ENCODE measurements at regions not wholly inside any gene's neighbourhood (a gene's known extent, or its start where the extent isn't known, plus 50 kb on each side); places are given as distances from the start of the nearest gene placed in this dataset.

DNA sequence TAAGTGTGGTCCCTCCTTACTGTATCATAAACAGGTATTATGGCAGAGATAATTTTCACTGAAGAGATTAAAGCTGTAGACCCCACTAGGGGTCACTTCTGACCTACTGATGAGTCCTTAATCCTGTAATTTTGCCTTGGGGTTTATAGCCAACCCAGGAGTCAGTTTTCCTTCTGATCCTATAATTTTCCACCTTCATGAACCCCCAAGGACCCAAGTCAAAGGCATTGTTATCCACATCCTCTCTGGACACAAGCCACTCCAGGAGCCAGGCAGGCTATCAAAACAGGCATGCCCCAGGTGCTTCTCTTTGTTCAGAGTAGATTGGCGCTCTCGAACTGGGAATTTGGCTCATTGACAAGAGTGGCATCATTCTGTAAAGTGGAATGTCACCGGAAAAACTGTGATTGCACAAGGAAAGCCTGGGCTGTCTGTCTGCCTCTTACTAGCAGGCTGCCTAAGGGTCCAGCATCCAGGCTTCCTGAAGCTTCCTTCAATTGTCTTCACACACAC, 1523.2 kb upstream of the FLRT2 start:
- DNase-seq (ENCODE audit: low read depth): no peak

DNA sequence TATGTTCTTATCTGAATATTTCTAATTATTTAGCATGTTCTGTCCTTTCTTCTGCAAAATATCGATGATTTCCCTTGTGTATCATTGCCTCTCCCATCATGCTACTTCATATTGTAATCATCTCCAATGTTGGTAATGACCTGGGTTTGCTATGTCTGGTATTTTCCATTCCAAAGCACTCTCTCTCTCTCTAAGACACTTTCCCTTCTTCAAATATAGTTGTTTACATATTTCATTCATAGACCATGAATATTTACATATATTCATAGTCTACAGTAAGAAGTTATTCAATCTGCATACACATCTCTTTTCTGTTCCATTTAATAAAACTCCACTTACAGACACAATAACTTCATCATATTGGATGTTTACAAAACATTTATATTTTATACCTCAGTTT, 1516.5 kb upstream of the FLRT2 start:
- DNase-seq (ENCODE audit: low read depth): no peak

DNA sequence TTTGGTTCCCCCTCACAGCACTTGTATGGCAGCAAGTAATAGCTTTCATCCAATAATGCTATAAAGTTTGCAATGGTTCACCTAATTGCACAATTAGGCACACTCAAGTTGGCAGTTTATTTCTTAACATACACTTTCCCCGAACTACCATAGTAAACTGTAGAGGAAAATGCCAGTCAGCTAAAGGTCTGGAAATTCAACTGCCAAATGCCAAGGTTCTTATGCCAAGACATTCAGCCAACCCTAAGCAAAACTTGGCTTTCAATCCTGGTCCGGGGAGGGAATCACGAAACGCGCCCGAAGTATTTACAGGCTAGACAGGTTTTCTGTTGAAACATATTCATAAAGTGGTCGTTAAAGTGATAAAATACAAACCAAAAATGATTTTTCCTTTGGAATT, 1512.4 kb upstream of the FLRT2 start:
- no peak for DNase-seq (ENCODE audit: low read depth)

DNA sequence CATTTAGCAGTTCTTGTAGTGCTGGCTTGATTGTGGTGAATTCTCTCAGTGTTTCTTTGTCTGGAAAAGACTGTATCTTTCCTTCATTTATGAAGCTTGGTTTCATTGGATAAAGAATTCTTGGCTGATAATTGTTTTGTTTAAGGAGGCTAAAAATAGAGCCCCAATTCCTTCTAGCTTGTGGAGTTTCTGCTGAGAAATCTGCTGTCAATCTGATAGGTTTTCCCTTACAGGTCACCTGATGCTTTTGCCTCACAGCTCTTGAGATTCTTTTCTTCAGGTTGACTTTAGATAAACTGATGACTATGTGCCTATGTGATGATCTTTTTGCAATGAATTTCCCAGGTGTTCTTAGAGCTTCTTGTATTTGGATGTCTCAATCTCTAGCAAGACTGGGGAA, 1508.5 kb upstream of the FLRT2 start:
- no peak for DNase-seq (ENCODE audit: low read depth)

DNA sequence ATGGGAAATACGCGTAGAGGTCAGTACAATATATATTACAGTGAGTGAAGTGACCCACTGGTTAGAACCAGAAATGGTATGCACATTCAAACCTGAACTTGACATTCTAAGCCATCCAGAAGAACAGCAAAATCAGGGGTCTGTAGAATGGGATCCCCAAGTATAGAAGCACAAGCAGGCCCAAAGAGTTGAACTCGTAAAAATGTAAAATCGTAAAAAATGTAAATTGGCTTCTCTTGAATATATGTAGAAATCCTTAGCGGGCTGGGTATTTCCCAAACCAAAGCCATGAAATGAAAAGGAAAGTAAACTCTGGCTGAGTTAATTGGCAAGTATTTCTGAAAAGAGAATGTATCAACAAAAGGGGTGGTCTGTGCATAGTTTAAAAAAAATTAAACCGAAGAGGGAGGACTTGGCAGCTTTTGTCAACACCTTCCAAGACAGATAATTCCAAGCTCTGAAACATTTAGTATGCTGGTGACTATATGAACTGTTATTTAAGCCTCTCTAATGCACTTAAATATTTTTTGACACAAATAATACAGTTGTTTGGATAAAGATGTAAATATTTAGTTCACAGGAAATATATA, 1505.6 kb upstream of the FLRT2 start:
- DNase-seq (ENCODE audit: low read depth): no peak

DNA sequence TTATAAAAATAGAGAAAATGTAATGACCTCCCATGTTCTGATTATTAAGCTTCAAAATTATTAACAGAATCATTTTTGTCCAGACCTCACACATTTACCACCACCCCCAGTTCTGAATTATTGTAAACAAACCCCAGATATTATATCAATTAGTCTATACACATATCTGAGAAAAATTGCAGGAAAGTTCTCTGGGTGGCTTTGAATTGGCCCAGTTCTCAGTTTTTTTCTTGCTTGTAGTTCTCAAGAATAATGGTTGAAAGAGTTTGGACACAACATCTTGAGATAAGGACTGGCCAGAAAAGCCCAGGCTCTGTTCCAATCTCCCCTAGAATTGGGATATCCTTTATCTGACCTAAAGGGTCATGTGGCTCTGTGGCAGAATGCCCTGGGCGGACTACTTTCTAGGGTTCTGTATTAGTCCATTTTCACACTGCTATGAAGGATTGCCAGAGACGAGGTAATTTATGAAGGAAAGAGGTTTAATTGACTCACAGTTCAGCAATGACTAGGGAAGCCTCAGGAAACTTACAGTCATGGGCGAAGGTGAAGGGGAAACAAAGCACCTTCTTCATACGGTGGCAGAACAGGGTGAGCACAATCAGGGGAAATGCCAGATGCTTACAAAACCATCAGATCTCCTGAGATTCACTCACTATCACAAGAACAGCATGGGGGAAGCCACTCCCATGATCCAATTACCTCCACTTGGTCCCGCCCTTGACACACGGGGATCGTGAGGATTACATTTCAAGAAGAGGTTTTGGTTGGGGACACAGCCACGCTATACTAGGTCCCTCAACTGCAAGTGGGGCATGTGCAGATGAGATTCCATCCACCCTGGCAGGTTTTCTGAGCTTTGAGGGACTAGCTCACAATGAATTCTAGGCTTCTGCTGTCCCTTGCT, 1504.6 kb upstream of the FLRT2 start:
- DNase-seq (ENCODE audit: low read depth): no peak

DNA sequence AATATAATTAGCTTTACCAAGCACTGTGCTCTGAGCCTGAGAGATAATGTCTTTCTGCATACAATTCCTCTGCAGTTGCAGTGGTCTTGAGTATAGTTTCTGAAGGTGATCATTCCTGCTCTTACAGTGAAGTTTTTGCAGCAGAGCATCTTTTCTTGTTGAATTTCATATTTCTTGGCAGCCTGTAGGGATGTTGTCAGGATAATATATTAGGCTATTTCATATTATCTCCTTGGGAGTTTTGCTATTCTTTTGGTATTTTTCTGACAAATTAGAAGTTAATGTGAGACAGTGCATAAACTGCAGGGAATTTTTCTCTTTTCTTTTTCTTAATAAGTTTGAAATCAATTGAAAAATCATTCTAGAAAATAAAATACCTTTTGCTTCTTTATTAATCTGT, 1502.6 kb upstream of the FLRT2 start:
- DNase-seq (ENCODE audit: low read depth): no peak

DNA sequence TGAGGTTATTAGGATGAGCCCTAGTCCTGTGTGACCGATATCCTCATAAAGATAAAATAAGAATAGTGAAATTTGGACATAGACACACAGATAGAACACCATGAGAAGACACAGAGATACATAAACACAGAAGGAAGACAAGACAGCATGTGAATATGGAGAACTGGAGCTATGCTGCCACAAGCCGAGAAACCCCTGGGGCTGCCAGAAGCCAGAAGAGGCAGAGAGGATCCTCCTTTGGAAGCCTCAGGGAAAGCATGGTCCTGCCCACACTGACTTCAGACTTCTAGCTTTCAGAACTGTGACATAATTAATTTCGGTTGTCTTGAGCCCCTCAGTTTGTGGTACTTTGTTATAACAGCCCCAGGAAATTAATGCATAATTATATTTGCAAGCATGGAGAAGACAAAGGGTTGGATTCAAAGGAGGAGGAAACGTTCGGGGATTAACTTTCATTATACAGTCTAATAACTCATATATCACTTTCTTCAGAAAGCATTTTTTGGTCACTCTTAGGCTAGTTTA, 1501.8 kb upstream of the FLRT2 start:
- no peak for DNase-seq (ENCODE audit: low read depth)

DNA sequence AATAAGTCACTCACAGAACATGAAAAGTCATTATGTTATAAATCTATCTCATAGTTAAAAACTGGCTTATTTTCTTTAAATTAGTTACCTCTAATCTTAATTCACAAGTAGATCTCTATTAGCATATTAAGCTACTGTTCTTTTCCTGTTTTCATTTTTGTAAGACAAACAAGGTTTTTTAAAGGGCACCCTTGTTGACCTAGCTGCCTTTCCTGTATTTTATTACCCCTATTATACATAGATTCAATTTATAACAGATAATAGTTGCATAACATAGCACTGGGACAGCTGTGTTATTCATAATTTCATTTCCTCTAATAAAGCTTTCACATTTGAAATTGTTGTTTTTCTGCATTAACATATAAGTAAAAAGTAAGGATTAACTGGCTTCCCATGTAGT, 1500.7 kb upstream of the FLRT2 start:
- DNase-seq (ENCODE audit: low read depth): no peak

DNA sequence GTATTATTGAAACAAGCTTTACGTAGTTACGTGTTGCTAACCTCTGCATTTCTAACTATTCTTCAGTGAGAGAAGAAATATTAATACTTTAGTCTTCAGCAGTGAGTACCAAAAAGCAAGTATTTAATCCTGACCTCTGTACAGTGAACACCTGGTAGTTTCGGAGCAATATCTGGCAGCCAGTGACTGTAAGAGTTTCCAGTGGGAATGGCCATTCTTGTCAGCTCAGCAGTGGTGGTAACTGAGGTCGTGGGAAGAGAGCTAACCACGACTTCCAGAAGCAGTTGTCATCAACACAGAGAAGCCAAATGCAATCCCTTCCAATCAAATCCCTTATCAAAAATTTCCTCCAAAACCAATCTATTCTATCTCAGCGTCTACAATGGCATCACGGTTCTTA, 1500.2 kb upstream of the FLRT2 start:
- no peak for DNase-seq (ENCODE audit: low read depth)

DNA sequence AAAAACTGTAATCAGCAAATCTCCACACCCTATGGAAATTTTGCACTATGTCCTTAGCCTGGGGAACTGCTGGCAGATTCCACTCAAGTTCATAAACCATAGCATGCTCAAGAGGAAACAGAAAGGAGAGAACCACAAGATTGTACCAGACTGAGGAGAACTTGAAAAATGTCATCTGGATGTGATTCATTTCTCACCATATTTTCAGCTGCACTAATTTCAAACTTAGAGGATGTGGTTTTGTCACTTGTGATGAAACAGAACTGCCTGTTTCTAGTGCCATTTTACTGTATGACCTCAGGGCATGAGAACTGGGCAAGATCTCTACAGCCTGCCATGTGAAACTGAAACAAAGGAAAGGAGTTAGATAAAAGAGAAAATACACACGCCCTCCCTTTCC, 1493.1 kb upstream of the FLRT2 start:
- no peak for DNase-seq (ENCODE audit: low read depth)

DNA sequence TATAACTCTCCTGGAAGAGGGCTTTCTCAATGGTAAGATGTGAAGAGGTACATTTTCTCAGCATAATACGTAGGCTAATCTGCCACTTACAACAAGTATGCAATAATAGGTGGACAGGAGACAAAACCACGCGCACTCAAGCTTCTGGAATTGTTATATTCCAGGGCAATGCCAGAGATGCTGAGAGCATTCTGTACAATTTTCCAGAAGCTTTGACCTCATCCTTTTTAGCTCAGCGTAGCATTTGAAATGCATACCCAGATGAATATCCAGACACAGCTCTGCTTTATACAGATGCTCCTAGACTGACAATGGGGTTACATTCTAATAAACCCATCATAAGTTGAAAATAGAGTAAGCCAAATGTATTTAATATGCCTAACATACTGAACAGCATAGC, 1492.4 kb upstream of the FLRT2 start:
- no peak for DNase-seq (ENCODE audit: low read depth)

DNA sequence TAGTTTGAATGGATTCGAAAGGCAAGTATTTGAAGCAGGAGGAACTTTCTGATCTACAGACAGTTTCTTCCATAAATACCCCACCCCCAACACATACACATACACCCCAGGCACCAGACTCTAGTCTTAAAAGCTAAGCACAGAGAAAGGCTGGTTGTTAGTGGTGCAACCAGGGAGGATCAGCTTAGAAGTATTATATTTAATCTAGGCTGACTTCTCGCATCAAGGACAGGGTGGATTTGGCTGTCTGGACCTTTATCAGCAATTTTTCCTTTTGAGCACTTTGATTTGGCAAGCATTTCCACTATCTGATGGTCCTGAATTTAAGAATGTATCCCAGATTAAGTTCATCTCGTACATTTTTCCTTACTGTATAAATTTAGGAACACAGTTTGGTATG, 1489.8 kb upstream of the FLRT2 start:
- DNase-seq (ENCODE audit: low read depth): no peak

DNA sequence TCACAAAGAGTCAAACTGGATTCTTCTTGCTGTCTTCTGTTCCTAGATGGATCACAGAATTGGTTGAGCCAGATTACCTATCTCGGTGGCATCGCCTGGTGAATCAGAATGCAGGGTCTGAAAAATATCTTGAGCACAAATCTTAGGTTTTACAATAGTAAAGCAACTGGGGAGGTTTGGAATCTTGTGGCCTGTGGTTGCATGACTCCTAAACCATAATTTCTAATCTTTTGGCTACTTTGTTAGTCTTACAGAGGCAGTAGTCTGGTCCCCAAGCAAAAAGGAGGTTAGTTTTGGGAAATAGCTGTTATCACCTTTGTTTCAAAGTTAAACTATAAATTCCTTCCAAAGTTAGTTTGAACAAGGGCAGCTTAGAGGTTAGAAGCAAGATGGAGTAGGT, 1488.5 kb upstream of the FLRT2 start:
- DNase-seq (ENCODE audit: low read depth): no peak

DNA sequence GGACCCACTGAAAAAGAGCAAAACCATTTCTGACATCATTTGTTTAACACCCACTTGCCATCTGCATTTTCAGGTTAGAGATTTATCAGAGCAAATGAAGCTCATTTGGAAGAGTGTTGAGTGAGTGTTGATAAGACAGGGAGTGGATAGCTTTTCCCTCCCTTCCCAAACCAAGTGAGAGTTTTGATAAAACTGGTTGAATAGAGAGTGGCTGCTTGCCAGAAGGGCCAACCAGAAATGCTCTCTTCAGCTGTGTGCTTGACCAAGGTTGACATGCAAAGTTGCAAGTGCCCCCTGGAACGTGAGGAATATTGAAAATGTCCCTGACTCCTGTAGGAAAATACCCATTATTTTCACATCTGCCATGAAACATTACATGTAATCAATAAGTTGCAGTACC, 1487.0 kb upstream of the FLRT2 start:
- DNase-seq (ENCODE audit: low read depth): no peak

DNA sequence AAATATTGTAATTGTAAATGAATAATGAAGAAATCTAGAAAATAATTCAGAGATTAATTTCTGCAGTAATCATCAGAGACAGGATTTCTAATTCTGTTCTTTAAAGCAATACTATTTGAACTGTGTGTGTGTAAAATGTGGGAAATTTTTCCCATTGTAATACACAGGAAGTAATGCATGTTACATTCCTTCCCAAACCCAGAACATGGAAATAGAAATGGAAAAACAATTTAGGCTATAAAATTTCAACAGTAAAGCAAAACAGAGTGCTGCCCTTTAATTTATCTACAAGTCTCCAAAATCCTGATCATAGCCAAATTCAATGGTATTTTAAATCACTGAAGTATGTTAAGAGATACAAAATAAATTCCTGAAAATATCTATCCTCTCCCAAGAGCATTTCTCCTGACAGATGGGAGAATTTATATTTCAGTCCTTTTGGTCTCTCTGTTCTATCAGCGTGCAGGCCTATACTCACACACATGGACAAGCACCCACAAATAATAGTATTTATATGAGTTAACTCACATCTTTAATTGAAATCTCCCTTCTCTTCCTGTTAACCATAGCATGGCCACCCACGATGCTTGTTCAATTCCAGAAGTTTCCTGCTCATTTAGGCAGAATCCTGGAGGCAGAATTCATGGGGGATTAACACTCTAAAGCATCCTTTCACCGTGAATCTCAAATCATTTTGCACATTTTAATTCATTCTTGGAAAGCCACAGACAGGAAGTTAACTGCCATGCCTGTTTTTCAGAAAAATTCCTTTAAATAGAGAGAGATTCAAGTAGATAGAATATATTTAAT, 1465.4 kb upstream of the FLRT2 start:
- DNase-seq (ENCODE audit: low read depth): no peak

DNA sequence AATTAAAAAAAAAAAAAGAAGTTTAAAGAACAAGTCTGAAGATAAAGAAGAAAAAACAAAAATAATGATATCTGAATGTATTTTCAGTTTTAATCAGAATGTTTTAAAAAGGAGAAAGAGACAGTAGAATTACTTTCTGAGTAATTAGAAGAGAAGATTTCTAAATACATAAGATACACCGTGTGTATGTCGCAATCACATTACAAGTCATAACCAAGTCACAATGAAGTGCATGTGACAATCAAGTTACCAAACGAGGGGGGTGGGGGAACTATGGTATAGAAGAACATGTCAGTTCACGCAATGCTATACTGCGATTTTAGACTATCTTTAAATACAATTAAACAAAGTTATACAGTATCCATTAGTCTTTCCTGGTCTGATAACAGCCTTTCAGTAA, 1464.1 kb upstream of the FLRT2 start:
- no peak for DNase-seq (ENCODE audit: low read depth)

DNA sequence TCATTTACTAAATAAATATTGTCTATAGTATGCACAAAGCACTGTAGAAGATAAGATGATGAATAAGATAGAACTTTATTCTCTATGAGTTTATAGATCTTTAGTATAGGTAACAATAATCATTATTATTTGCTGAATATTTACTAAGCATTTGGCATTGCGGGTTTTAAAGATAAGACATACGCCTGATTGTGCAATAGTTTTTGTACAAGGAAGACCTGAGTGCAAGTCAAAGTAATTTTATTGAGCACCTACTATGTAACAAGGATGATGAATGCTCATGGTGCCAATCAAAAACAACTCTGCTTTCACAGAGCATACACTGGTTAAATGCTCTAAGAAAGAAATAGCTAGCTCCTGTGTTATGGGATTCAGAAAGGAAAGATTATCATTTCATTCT, 1461.7 kb upstream of the FLRT2 start:
- DNase-seq (ENCODE audit: low read depth): no peak

DNA sequence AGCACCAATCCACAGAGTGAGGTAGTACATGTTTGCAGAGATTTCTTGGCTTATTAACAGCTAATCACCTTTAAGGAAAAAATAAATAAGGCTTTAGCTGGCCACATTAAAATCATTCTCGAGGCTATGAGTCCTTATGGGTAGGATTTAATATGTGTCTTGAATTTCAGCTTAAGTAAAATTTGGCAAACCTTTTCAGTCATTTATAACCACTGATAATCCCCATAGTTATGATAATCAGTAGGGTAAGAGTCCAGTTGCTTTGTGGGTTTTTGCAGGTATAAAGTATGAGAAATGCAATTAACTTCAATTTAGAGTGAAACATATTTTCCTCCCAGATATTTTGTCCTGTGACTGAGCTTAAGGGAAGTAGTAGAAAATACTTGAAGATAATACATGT, 1458.9 kb upstream of the FLRT2 start:
- no peak for DNase-seq (ENCODE audit: low read depth)

DNA sequence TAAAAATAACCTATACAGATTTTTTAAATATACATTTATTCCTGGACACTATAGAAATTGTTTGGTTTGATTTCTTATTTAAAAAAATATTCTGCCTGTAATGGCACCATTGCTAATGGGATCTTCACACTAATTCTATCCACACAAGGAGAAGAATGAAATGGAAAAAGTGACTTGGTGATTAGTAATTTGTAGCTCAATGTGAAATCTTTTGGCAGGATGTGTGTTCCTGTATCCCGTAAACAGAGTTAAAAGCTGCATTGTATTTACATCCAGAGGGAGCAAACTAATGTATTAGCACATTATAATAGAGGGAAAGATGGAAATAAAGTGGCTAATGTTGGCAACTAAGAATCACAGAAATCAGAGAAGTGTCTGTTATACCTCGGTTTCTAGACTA, 1455.3 kb upstream of the FLRT2 start:
- DNase-seq (ENCODE audit: low read depth): no peak

DNA sequence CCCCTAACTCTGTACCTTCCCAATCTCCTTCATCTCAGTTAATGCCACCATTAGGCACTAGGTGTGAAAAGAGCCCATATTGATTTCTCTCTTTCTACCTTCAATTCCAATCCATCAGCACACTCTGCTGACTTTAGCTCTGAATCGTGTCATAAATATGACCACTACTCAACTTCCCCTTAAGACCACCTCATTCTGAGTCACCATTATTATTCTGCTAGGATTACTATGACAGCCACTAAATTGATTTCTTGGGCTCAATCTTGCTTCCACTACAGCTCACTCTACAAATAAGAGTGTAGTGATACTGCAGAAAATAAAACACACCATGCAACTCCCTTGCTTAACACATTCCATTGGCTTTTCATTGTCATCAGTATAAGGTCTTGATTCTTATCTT, 1449.0 kb upstream of the FLRT2 start:
- DNase-seq (ENCODE audit: low read depth): no peak

DNA sequence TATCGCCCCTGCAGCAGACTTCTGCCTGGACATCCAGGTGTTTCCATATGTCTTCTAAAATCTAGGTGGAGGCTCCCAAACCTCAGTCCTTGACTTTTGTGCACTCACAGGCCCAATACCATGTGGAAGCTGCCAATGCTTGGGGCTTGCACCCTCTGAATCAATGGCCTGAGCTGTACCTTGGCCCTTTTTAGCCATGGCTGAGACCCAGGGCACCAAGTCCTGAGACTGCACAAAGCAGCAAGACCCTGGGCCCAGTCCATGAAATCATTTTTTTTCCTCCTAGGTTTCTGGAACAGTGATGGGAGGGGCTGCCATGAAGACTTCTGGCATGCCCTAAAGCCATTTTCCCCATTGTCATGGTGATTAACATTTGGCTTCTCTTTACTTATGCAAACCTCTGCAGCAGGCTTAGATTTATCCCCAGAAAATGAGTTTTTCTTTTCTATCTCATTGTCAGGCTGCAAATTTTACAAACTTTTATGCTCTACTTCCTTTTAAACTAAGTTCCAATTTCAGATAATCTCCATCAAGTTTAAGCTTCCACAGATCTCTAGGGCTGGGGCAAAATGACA, 1445.8 kb upstream of the FLRT2 start:
- DNase-seq (ENCODE audit: low read depth): no peak
